GM23338 (cell line): ENCODE measurements at regions not wholly inside any gene's neighbourhood (a gene's known extent, or its start where the extent isn't known, plus 50 kb on each side); places are given as distances from the start of the nearest gene placed in this dataset.

Experiments
- CREB1 ChIP-seq: fragments of 250-450 bp; sonication (Bioruptor Pico); IDR thresholded peaks from 2 replicates; pipeline ENCODE4 v1.5.0; 2020; ENCODE audit warnings: low read depth, mild to moderate bottlenecking, moderate library complexity
- EZH2 ChIP-seq: fragments of 200-600 bp; sonication (generic); IDR thresholded peaks from one replicate; pipeline ENCODE4 v1.8.0; 2017; ENCODE audit warnings: antibody characterized with exemption, mild to moderate bottlenecking, low read depth; ENCODE audit not compliant: unreplicated experiment
- EZH2phosphoT487 ChIP-seq: fragments of 200-600 bp; sonication (generic); IDR thresholded peaks from one replicate; pipeline ENCODE4 v1.8.1; 2018; ENCODE audit warnings: antibody characterized with exemption; ENCODE audit not compliant: unreplicated experiment
- JUNB ChIP-seq: IDR thresholded peaks from one replicate; pipeline ENCODE4 v1.6.1; 2016; ENCODE audit warnings: antibody characterized with exemption; ENCODE audit not compliant: unreplicated experiment
- NANOG ChIP-seq: IDR thresholded peaks from 2 replicates; pipeline ENCODE4 v1.6.1; 2016; ENCODE audit warnings: antibody characterized with exemption, borderline replicate concordance
- POLR2AphosphoS5 ChIP-seq: IDR thresholded peaks from 2 replicates; pipeline ENCODE4 v1.6.1; 2016; ENCODE audit warnings: antibody characterized with exemption, low read depth
- STAT1 ChIP-seq: IDR thresholded peaks from one replicate; pipeline ENCODE4 v1.6.1; 2016; ENCODE audit warnings: antibody characterized with exemption; ENCODE audit not compliant: unreplicated experiment
- ZNF114 ChIP-seq: fragments of 250-450 bp; sonication (Bioruptor Pico); IDR thresholded peaks from 2 replicates; pipeline ENCODE4 v1.5.0; 2020; ENCODE audit warnings: mild to moderate bottlenecking, moderate library complexity
- TF ChIP-seq, protein P1 (sequence below), 2 experiments: fragments of 200-600 bp in 1 of 2; sonication (generic) in 1 of 2; conservative IDR thresholded peaks; 2 replicates each; pipeline versions ENCODE4 v1.5.1 to v1.6.1; 2016 to 2017; ENCODE audit warnings: antibody characterized with exemption in 2 of 2, low read depth in 2 of 2, mild to moderate bottlenecking in 2 of 2, moderate library complexity in 1 of 2
- TF ChIP-seq, protein P2 (sequence below): IDR thresholded peaks from one replicate; pipeline ENCODE4 v1.6.1; 2018; ENCODE audit warnings: antibody characterized with exemption; ENCODE audit not compliant: unreplicated experiment
- TF ChIP-seq, protein P3 (sequence below): IDR thresholded peaks from 2 replicates; pipeline ENCODE4 v1.6.1; 2016; ENCODE audit warnings: antibody characterized with exemption

DNA sequence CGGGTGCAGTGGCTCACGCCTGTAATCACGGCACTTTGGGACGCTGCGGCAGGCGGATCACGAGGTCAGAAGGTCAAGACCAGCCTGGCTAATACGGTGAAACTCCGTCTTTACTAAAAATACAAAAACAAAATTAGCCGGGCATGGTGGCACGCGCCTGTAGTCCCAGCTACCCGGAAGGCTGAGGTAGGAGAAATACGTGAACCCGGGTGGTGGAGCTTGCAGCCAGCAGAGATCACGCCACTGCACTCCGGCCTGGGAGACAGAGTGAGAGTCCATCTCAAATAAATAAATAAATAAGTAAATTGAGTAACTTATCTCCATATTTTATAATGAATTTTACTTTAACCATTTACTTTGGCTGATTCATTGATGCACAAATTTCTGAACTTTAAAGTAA, 1913.3 kb downstream of the PCDH7 start:
- TF ChIP-seq, protein P1, sequence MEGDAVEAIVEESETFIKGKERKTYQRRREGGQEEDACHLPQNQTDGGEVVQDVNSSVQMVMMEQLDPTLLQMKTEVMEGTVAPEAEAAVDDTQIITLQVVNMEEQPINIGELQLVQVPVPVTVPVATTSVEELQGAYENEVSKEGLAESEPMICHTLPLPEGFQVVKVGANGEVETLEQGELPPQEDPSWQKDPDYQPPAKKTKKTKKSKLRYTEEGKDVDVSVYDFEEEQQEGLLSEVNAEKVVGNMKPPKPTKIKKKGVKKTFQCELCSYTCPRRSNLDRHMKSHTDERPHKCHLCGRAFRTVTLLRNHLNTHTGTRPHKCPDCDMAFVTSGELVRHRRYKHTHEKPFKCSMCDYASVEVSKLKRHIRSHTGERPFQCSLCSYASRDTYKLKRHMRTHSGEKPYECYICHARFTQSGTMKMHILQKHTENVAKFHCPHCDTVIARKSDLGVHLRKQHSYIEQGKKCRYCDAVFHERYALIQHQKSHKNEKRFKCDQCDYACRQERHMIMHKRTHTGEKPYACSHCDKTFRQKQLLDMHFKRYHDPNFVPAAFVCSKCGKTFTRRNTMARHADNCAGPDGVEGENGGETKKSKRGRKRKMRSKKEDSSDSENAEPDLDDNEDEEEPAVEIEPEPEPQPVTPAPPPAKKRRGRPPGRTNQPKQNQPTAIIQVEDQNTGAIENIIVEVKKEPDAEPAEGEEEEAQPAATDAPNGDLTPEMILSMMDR (conservative IDR thresholded peaks at IDR 0.05; ENCODE audit: low read depth in 2 of 2) = no peak
- TF ChIP-seq, protein P2, sequence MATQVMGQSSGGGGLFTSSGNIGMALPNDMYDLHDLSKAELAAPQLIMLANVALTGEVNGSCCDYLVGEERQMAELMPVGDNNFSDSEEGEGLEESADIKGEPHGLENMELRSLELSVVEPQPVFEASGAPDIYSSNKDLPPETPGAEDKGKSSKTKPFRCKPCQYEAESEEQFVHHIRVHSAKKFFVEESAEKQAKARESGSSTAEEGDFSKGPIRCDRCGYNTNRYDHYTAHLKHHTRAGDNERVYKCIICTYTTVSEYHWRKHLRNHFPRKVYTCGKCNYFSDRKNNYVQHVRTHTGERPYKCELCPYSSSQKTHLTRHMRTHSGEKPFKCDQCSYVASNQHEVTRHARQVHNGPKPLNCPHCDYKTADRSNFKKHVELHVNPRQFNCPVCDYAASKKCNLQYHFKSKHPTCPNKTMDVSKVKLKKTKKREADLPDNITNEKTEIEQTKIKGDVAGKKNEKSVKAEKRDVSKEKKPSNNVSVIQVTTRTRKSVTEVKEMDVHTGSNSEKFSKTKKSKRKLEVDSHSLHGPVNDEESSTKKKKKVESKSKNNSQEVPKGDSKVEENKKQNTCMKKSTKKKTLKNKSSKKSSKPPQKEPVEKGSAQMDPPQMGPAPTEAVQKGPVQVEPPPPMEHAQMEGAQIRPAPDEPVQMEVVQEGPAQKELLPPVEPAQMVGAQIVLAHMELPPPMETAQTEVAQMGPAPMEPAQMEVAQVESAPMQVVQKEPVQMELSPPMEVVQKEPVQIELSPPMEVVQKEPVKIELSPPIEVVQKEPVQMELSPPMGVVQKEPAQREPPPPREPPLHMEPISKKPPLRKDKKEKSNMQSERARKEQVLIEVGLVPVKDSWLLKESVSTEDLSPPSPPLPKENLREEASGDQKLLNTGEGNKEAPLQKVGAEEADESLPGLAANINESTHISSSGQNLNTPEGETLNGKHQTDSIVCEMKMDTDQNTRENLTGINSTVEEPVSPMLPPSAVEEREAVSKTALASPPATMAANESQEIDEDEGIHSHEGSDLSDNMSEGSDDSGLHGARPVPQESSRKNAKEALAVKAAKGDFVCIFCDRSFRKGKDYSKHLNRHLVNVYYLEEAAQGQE = no peak
- TF ChIP-seq CREB1 (CRISPR knock-in tag) (no peak), EZH2 (no peak), EZH2phosphoT487 (no peak), POLR2AphosphoS5 (no peak), ZNF114 (CRISPR knock-in tag) (no peak), NANOG (no peak), STAT1 (no peak), JUNB (no peak)
- TF ChIP-seq, protein P3, sequence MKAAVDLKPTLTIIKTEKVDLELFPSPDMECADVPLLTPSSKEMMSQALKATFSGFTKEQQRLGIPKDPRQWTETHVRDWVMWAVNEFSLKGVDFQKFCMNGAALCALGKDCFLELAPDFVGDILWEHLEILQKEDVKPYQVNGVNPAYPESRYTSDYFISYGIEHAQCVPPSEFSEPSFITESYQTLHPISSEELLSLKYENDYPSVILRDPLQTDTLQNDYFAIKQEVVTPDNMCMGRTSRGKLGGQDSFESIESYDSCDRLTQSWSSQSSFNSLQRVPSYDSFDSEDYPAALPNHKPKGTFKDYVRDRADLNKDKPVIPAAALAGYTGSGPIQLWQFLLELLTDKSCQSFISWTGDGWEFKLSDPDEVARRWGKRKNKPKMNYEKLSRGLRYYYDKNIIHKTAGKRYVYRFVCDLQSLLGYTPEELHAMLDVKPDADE = no peak
